IMR-90 (cell line): ENCODE measurements at regions not wholly inside any gene's neighbourhood (a gene's known extent, or its start where the extent isn't known, plus 50 kb on each side); places are given as distances from the start of the nearest gene placed in this dataset.

ENCODE experiments used
- ATAC-seq: fragments of 200-7000 bp; cut with Tn5 transposase; 2 replicates; pipeline ENCODE4 v1.9.1; 2020; ENCODE audit warnings: low read depth, mild to moderate bottlenecking, moderate library complexity
- BruUV-seq: library from RNA; stranded (reverse); fragments of 400-500 nt; replicated peaks from 2 replicates; lab custom pipeline; 2021; lab: Mats Ljungman, UMichigan
- CTCF ChIA-PET: fragments of 300-600 bp; formaldehyde crosslinking; extraction: SDS; loops from one replicate; lab custom pipeline; 2021; ENCODE audit warnings: antibody characterized with exemption; lab: Yijun Ruan, JAX
- POLR2A ChIA-PET: fragments of 300-600 bp; sonication (Branson Sonifier 250); formaldehyde crosslinking; loops from one replicate; lab custom pipeline; 2022; ENCODE audit warnings: antibody characterized with exemption; ENCODE audit not compliant: unreplicated experiment; lab: Charles Lee
- DNase-seq: peaks from one replicate; pipeline ENCODE4 v3.0.0; 2013
- H2AFZ ChIP-seq: replicated peaks from 2 replicates; pipeline ENCODE3; 2013; ENCODE audit warnings: low read length, mild to moderate bottlenecking; ENCODE audit not compliant: poor library complexity
- H2AK5ac ChIP-seq: 2 replicates; pipeline ENCODE4 v1.6.1; 2013; ENCODE audit warnings: low read depth, low read length, inconsistent platforms
- H2AK9ac ChIP-seq: replicated peaks from 2 replicates; pipeline ENCODE3; 2013; ENCODE audit warnings: mild to moderate bottlenecking, low read depth, low read length, moderate library complexity; ENCODE audit not compliant: poor library complexity
- H2BK120ac ChIP-seq: 2 replicates; pipeline ENCODE4 v1.6.1; 2013; ENCODE audit warnings: low read depth, low read length, inconsistent platforms
- H2BK15ac ChIP-seq: 3 replicates; pipeline ENCODE4 v1.6.1; 2013; ENCODE audit warnings: low read depth, low read length, inconsistent platforms
- H2BK20ac ChIP-seq: 2 replicates; pipeline ENCODE4 v1.6.1; 2013; ENCODE audit warnings: low read depth, mild to moderate bottlenecking, inconsistent platforms, low read length, moderate library complexity
- H2BK5ac ChIP-seq: 2 replicates; pipeline ENCODE4 v1.6.1; 2013; ENCODE audit warnings: mild to moderate bottlenecking, low read depth, low read length, inconsistent platforms; ENCODE audit not compliant: poor library complexity, severe bottlenecking
- H3K14ac ChIP-seq: replicated peaks from 2 replicates; pipeline ENCODE4 v1.6.1; 2013; ENCODE audit warnings: low read depth, low read length, inconsistent platforms
- H3K18ac ChIP-seq: 2 replicates; pipeline ENCODE4 v1.6.1; 2013; ENCODE audit warnings: low read depth, low read length, control low read depth
- H3K23ac ChIP-seq: 2 replicates; pipeline ENCODE4 v1.6.1; 2013; ENCODE audit warnings: low read depth, low read length, inconsistent platforms
- H3K27ac ChIP-seq: 2 replicates; pipeline ENCODE4 v1.5.1; 2013; ENCODE audit warnings: mild to moderate bottlenecking, control low read depth, low read length; ENCODE audit not compliant: insufficient read depth
- H3K27me3 ChIP-seq: 2 replicates; pipeline ENCODE4 v1.6.1; 2013; ENCODE audit warnings: low read length; ENCODE audit not compliant: control insufficient read depth, insufficient read depth
- H3K36me3 ChIP-seq: 2 replicates; pipeline ENCODE4 v1.6.1; 2013; ENCODE audit warnings: low read length, mixed read lengths; ENCODE audit not compliant: control insufficient read depth, insufficient read depth
- H3K4ac ChIP-seq: 2 replicates; pipeline ENCODE4 v1.6.1; 2013; ENCODE audit warnings: low read depth, low read length, inconsistent platforms
- H3K4me1 ChIP-seq: 2 replicates; pipeline ENCODE4 v1.6.1; 2013; ENCODE audit warnings: low read length, mixed read lengths; ENCODE audit not compliant: control insufficient read depth, insufficient read depth
- H3K4me2 ChIP-seq: 2 replicates; pipeline ENCODE4 v1.6.1; 2013; ENCODE audit warnings: low read depth, mild to moderate bottlenecking, control low read depth, low read length, moderate library complexity
- H3K4me3 ChIP-seq: 2 replicates; pipeline ENCODE4 v1.5.1; 2013; ENCODE audit warnings: low read depth, mild to moderate bottlenecking, control low read depth, low read length, moderate library complexity; ENCODE audit not compliant: insufficient read depth
- H3K56ac ChIP-seq: 2 replicates; pipeline ENCODE4 v1.6.1; 2013; ENCODE audit warnings: low read length, inconsistent platforms; ENCODE audit not compliant: insufficient read depth; ENCODE audit errors: extremely low read depth
- H3K79me1 ChIP-seq, 2 experiments: 2 replicates each; pipeline ENCODE4 v1.6.1; 2013; ENCODE audit warnings: low read length in 2 of 2, inconsistent platforms in 1 of 2, low read depth in 1 of 2
- H3K9ac ChIP-seq: 2 replicates; pipeline ENCODE4 v1.6.1; 2013; ENCODE audit warnings: low read depth, low read length, control low read depth
- H3K9me1 ChIP-seq: 2 replicates; pipeline ENCODE4 v1.6.1; 2013; ENCODE audit warnings: low read length, inconsistent platforms; ENCODE audit not compliant: insufficient read depth
- H3K9me3 ChIP-seq: 2 replicates; pipeline ENCODE4 v1.6.1; 2013; ENCODE audit warnings: low read length; ENCODE audit not compliant: control insufficient read depth, insufficient read depth
- H4K20me1 ChIP-seq: 2 replicates; pipeline ENCODE4 v1.6.1; 2013; ENCODE audit warnings: low read length, inconsistent platforms; ENCODE audit not compliant: insufficient read depth
- H4K5ac ChIP-seq: 2 replicates; pipeline ENCODE4 v1.6.1; 2013; ENCODE audit warnings: mild to moderate bottlenecking, low read depth, low read length, control low read depth
- H4K8ac ChIP-seq, 2 experiments: 2 replicates each; pipeline ENCODE4 v1.6.1; 2013; ENCODE audit warnings: low read depth in 2 of 2, low read length in 2 of 2, control low read depth in 1 of 2, inconsistent platforms in 1 of 2
- H4K91ac ChIP-seq: 2 replicates; pipeline ENCODE4 v1.6.1; 2013; ENCODE audit warnings: low read depth, low read length, inconsistent platforms; ENCODE audit not compliant: insufficient read depth
- BHLHE40 ChIP-seq: fragments of 150-350 bp; IDR thresholded peaks from 2 replicates; pipeline ENCODE4 v1.6.1; 2016; ENCODE audit warnings: mild to moderate bottlenecking, low read depth, low read length
- CEBPB ChIP-seq: IDR thresholded peaks from 2 replicates; pipeline ENCODE4 v1.6.1; 2012; ENCODE audit warnings: low read depth, low read length, improper control_type of control experiment
- CHD1 ChIP-seq: IDR thresholded peaks from 2 replicates; pipeline ENCODE4 v1.6.1; 2012; ENCODE audit warnings: low read depth, low read length, improper control_type of control experiment
- MAFK ChIP-seq: IDR thresholded peaks from 2 replicates; pipeline ENCODE4 v1.6.1; 2012; ENCODE audit warnings: low read depth, low read length, improper control_type of control experiment
- MAZ ChIP-seq: IDR thresholded peaks from 2 replicates; pipeline ENCODE4 v1.6.1; 2012; ENCODE audit warnings: low read depth, mild to moderate bottlenecking, low read length, improper control_type of control experiment, moderate library complexity, borderline replicate concordance
- NFE2L2 ChIP-seq: fragments of 150-350 bp; IDR thresholded peaks from 2 replicates; pipeline ENCODE4 v1.6.1; 2016; ENCODE audit warnings: low read depth, mild to moderate bottlenecking, low read length
- POLR2A ChIP-seq: IDR thresholded peaks from 2 replicates; pipeline ENCODE4 v1.6.1; 2012; ENCODE audit warnings: mild to moderate bottlenecking, low read depth, low read length
- RAD21 ChIP-seq: IDR thresholded peaks from 2 replicates; pipeline ENCODE4 v1.6.1; 2012; ENCODE audit warnings: low read length, improper control_type of control experiment
- RCOR1 ChIP-seq: IDR thresholded peaks from 2 replicates; pipeline ENCODE4 v1.6.1; 2012; ENCODE audit warnings: mild to moderate bottlenecking, low read length, improper control_type of control experiment; ENCODE audit not compliant: insufficient replicate concordance
- RFX5 ChIP-seq: IDR thresholded peaks from 2 replicates; pipeline ENCODE4 v1.8.0; 2012; ENCODE audit warnings: low read depth, mild to moderate bottlenecking, low read length, moderate library complexity
- SMC3 ChIP-seq: fragments of 150-350 bp; IDR thresholded peaks from 2 replicates; pipeline ENCODE4 v1.6.1; 2016; ENCODE audit warnings: low read depth, mild to moderate bottlenecking, antibody characterized with exemption, low read length, moderate library complexity
- WGBS, 2 experiments: methylation state at CpG; one replicate each; pipeline versions ENCODE4 v1.1.5 to v1.1.7; 2013; ENCODE audit warnings: missing lambda C conversion rate in 2 of 2; ENCODE audit not compliant: insufficient read length in 1 of 2; ENCODE audit errors: extremely low coverage in 2 of 2; 5-methylcytosine and 5-hydroxymethylcytosine counted together
- dilution Hi-C: fragments of 300-500 bp; cut with HindIII; formaldehyde crosslinking; loops from one replicate; pipeline ENCODE4 v1.14.3; 2018; ENCODE audit warnings: low sequenced_read_pairs; ENCODE audit not compliant: unreplicated experiment
- in situ Hi-C: fragments of 300-500 bp; cut with MboI; formaldehyde crosslinking; loops from 3 replicates; pipeline ENCODE4 v1.14.3; 2019; ENCODE audit warnings: low sequenced_read_pairs, inconsistent platforms, mixed read lengths
- intact Hi-C: fragments of 100-400 bp; cut with micrococcal nuclease; formaldehyde crosslinking; loops from 2 replicates; pipeline ENCODE4 v1.10.0; 2022
- TF ChIP-seq, protein P1 (sequence below): fragments of 150-350 bp; IDR thresholded peaks from 2 replicates; pipeline ENCODE4 v1.6.1; 2017; ENCODE audit warnings: mild to moderate bottlenecking, antibody characterized with exemption, low read length, low read depth
- TF ChIP-seq, protein P2 (sequence below): fragments of 150-350 bp; IDR thresholded peaks from 2 replicates; pipeline ENCODE4 v1.6.1; 2016; ENCODE audit warnings: low read depth, mild to moderate bottlenecking, low read length, moderate library complexity, borderline replicate concordance
- TF ChIP-seq, protein P3 (sequence below): conservative IDR thresholded peaks from 2 replicates; pipeline ENCODE4 v1.5.1; 2012; ENCODE audit warnings: mild to moderate bottlenecking, low read depth, low read length, improper control_type of control experiment

DNA sequence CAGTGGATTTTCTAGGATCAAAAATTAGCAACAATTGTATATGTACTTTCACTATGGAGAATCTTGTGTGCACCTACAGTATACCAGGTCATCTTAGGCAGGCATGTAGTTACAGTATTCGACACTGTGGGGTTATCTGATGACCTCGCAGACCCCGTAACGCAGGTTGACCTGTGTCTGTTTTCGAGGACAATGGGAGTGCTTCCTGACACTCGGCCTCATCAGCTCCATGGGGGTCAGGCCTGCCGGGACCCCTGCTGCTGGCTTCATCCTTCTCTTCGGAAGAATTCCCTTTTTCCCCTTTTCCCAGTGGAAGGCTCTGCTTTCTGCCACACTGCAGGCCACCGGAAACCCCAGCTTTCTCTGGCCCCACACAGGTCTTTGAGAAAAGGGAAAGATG, 102.8 kb upstream of the TMEM18 start:
- intact Hi-C loops (no loop called here), in situ Hi-C loops (no loop called here)
- no peak overlapping the region for H3K14ac ChIP-seq

More for the DNA sequence above, 102.8 kb upstream of the TMEM18 start:
- Histone ChIP-seq H4K20me1 (no peaks in the 10 kb centered on the region), H2BK15ac (no peak overlapping the region), H3K79me1 (no peaks in the 10 kb centered on the region), H3K9ac (no peak overlapping the region), H2BK5ac (no peak overlapping the region), H3K9me3 (peaks cover 28% of the 10 kb centered on the region), H3K36me3 (no peaks in the 10 kb centered on the region), H4K5ac (no peak overlapping the region), H3K4me2 (no peak overlapping the region), H3K18ac (no peak overlapping the region), H2AK5ac (no peak overlapping the region), H3K9me1 (no peaks in the 10 kb centered on the region), H3K4ac (no peak overlapping the region), H2BK120ac (no peak overlapping the region), H2BK20ac (no peak overlapping the region), H3K4me3 (no peak overlapping the region), H4K91ac (no peak overlapping the region), H3K56ac (no peak overlapping the region), H3K27ac (no peak overlapping the region), H4K8ac (no peak overlapping the region), H3K27me3 (no peaks in the 10 kb centered on the region), H3K23ac (no peak overlapping the region), H3K4me1 (no peaks in the 10 kb centered on the region), H2AK9ac (no peak overlapping the region), H2AFZ (no peak overlapping the region)
- no peak for DNase-seq
- ChIA-PET POLR2A (no interaction called here), CTCF (no interaction called here)
- TF ChIP-seq CEBPB (no peak), RFX5 (no peak), RAD21 (no peak), CHD1 (no peak), RCOR1 (no peak), NFE2L2 (no peak), SMC3 (no peak), POLR2A (no peak), BHLHE40 (no peak), MAZ (no peak), MAFK (no peak)
- TF ChIP-seq, protein P1, sequence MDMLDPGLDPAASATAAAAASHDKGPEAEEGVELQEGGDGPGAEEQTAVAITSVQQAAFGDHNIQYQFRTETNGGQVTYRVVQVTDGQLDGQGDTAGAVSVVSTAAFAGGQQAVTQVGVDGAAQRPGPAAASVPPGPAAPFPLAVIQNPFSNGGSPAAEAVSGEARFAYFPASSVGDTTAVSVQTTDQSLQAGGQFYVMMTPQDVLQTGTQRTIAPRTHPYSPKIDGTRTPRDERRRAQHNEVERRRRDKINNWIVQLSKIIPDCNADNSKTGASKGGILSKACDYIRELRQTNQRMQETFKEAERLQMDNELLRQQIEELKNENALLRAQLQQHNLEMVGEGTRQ: no peak
- TF ChIP-seq, protein P2, sequence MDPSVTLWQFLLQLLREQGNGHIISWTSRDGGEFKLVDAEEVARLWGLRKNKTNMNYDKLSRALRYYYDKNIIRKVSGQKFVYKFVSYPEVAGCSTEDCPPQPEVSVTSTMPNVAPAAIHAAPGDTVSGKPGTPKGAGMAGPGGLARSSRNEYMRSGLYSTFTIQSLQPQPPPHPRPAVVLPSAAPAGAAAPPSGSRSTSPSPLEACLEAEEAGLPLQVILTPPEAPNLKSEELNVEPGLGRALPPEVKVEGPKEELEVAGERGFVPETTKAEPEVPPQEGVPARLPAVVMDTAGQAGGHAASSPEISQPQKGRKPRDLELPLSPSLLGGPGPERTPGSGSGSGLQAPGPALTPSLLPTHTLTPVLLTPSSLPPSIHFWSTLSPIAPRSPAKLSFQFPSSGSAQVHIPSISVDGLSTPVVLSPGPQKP: no peak
- TF ChIP-seq, protein P3, sequence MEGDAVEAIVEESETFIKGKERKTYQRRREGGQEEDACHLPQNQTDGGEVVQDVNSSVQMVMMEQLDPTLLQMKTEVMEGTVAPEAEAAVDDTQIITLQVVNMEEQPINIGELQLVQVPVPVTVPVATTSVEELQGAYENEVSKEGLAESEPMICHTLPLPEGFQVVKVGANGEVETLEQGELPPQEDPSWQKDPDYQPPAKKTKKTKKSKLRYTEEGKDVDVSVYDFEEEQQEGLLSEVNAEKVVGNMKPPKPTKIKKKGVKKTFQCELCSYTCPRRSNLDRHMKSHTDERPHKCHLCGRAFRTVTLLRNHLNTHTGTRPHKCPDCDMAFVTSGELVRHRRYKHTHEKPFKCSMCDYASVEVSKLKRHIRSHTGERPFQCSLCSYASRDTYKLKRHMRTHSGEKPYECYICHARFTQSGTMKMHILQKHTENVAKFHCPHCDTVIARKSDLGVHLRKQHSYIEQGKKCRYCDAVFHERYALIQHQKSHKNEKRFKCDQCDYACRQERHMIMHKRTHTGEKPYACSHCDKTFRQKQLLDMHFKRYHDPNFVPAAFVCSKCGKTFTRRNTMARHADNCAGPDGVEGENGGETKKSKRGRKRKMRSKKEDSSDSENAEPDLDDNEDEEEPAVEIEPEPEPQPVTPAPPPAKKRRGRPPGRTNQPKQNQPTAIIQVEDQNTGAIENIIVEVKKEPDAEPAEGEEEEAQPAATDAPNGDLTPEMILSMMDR: no peak
- no TSS peak for BruUV-seq
- dilution Hi-C loops: no loop called here
- 48% methylated on average over 4 of the region's 9 CpGs; no CpG with 5 or more reads in 1 of the 2 experiments for WGBS, 2 experiments
- ATAC-seq: no peak
